HG02678 (cell line): ENCODE measurements at regions not wholly inside any gene's neighbourhood (a gene's known extent, or its start where the extent isn't known, plus 50 kb on each side); places are given as distances from the start of the nearest gene placed in this dataset.

ENCODE experiments used
- ATAC-seq: cut with Tn5 transposase; IDR thresholded peaks from one replicate; pipeline ENCODE4 v1.9.1; 2021; ENCODE audit warnings: mild to moderate bottlenecking, moderate library complexity; ENCODE audit not compliant: unreplicated experiment

GRCh38 chr9:119839888-119840287 lies 470.7 kb upstream of the BRINP1 start:
- ATAC-seq = no peak

GRCh38 chr9:119838210-119838609 lies 469.0 kb upstream of the BRINP1 start:
- ATAC-seq = no peak

- ATAC-seq = no peak
These were observed 466.8 kb upstream of the BRINP1 start for GRCh38 chr9:119836036-119836435.

GRCh38 chr9:119834064-119834620 lies 464.9 kb upstream of the BRINP1 start:
- no peak for ATAC-seq

- no peak for ATAC-seq
These were observed 462.1 kb upstream of the BRINP1 start for GRCh38 chr9:119831309-119831708.

GRCh38 chr9:119829748-119830147 lies 460.5 kb upstream of the BRINP1 start:
- ATAC-seq = no peak

GRCh38 chr9:119829186-119829585 lies 460.0 kb upstream of the BRINP1 start:
- no peak for ATAC-seq

GRCh38 chr9:119827526-119827925 lies 458.3 kb upstream of the BRINP1 start:
- no peak for ATAC-seq

- ATAC-seq = no peak
These were observed 457.9 kb upstream of the BRINP1 start for GRCh38 chr9:119827126-119827525.

- no peak for ATAC-seq
These were observed 449.6 kb upstream of the BRINP1 start for GRCh38 chr9:119818726-119819435.

- no peak for ATAC-seq
These were observed 441.6 kb upstream of the BRINP1 start for GRCh38 chr9:119810645-119811429.

- no peak for ATAC-seq
These were observed 434.4 kb upstream of the BRINP1 start for GRCh38 chr9:119803679-119804078.

- ATAC-seq = no peak
These were observed 433.4 kb upstream of the BRINP1 start for GRCh38 chr9:119802621-119803020.

GRCh38 chr9:119802133-119802532 lies 432.9 kb upstream of the BRINP1 start:
- no peak for ATAC-seq

GRCh38 chr9:119801311-119801710 lies 432.1 kb upstream of the BRINP1 start:
- ATAC-seq = no peak

- ATAC-seq = no peak
These were observed 426.2 kb upstream of the BRINP1 start for GRCh38 chr9:119795395-119795794.

GRCh38 chr9:119794836-119795235 lies 425.6 kb upstream of the BRINP1 start:
- ATAC-seq = no peak

- ATAC-seq = no peak
These were observed 424.0 kb upstream of the BRINP1 start for GRCh38 chr9:119793218-119793617.

- no peak for ATAC-seq
These were observed 423.0 kb upstream of the BRINP1 start for GRCh38 chr9:119792242-119792641.

GRCh38 chr9:119789987-119790386 lies 420.8 kb upstream of the BRINP1 start:
- ATAC-seq = no peak

GRCh38 chr9:119788921-119789320 lies 419.7 kb upstream of the BRINP1 start:
- ATAC-seq = no peak

GRCh38 chr9:119781886-119782285 lies 412.7 kb upstream of the BRINP1 start:
- ATAC-seq = no peak
